LNCaP clone FGC (cell line): ENCODE measurements at regions not wholly inside any gene's neighbourhood (a gene's known extent, or its start where the extent isn't known, plus 50 kb on each side); places are given as distances from the start of the nearest gene placed in this dataset.
A peak's percentile ranks its signal among the peaks of the same experiment; 100 is the strongest.

Source experiments
- DNase-seq: peaks from one replicate; pipeline ENCODE4 v3.0.0-alpha.2; 2011; ENCODE audit warnings: low read depth
- H3K4me3 ChIP-seq: 2 replicates; pipeline ENCODE4 v1.5.1; 2011; ENCODE audit warnings: mild to moderate bottlenecking, low read depth, low read length, control low read depth
- CTCF ChIP-seq: IDR thresholded peaks from 2 replicates; pipeline ENCODE4 v1.5.1; 2012; ENCODE audit warnings: mild to moderate bottlenecking; ENCODE audit not compliant: control insufficient read depth, insufficient read depth; ENCODE audit errors: extremely low read depth

- peak; percentile 22 for DNase-seq
- peak; percentile 58 for TF ChIP-seq CTCF
- no peak overlapping the region for H3K4me3 ChIP-seq
These were observed 524.3 kb downstream of the PSAT1 start for GRCh38 chr9:78821126-78821822.

GRCh38 chr9:78826527-78826926, 529.6 kb downstream of the PSAT1 start:
- no peak for TF ChIP-seq CTCF
- DNase-seq, result no peak
- no peak overlapping the region for H3K4me3 ChIP-seq

- no peak overlapping the region for H3K4me3 ChIP-seq
- no peak for DNase-seq
- TF ChIP-seq CTCF, result no peak
These were observed 531.6 kb downstream of the PSAT1 start for GRCh38 chr9:78828521-78828920.

GRCh38 chr9:78830301-78830700, 533.4 kb downstream of the PSAT1 start:
- no peak overlapping the region for H3K4me3 ChIP-seq
- no peak for DNase-seq
- TF ChIP-seq CTCF, result no peak

- TF ChIP-seq CTCF, result no peak
- H3K4me3 ChIP-seq, result no peak overlapping the region
- no peak for DNase-seq
These were observed 534.8 kb downstream of the PSAT1 start for GRCh38 chr9:78831726-78832125.

- H3K4me3 ChIP-seq, result no peak overlapping the region
- no peak for TF ChIP-seq CTCF
- no peak for DNase-seq
These were observed 539.1 kb downstream of the PSAT1 start for GRCh38 chr9:78835928-78836450.

- DNase-seq, result no peak
- no peak for TF ChIP-seq CTCF
- no peak overlapping the region for H3K4me3 ChIP-seq
These were observed 542.3 kb downstream of the PSAT1 start for GRCh38 chr9:78839252-78839651.
